ENCODE measurements at regions not wholly inside any gene's neighbourhood (a gene's known extent, or its start where the extent isn't known, plus 50 kb on each side); places are given as distances from the start of the nearest gene placed in this dataset.
A peak's percentile ranks its signal among the peaks of the same experiment; 100 is the strongest.

DNA sequence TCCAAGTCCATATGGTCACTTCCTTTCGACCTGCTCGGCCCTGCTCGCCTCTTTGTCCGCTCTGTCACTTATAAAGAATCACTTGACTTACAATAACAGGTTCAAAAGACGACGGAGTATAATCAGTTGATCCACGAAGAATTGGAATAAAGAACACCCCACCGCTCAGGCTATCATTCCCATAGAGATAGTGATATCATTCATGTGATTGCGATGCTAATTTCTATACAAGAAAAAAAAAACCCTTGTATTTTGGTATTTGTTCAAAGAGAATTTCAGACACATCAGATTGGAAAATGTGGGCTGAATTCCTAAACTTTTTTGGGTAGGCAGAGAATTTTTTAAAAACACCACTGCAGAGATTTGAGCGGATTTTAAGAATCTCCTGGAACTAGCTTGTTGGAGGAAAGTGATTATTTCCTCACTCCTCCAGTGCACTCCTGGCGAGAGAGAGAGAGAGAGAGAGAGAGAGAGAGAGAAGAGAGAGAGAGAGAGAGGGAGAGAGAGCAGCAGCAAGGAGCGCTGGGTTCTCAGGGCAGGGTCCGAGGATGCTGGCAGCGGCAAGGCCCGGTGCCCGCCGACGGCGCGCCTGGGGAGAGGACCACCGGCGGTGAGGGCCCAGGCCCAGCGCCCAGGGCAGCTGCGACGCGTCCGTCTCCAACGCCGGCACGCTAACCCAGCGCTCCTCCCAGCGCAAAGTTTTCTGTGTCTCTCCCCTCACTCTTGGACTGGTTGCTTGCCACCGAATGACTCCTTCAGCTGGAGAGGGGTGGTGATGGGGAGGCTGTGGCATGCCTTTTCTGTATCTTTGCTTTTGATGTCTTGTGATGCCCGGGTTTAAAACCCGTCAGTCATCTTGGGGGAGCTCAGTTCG, 149.0 kb upstream of the ZNF536 start:
- DNase-seq, result no peak

- no peak for DNase-seq
Measured at GRCh38 chr19:30223866-30224688, 148.1 kb upstream of the ZNF536 start.

GRCh38 chr19:30224689-30225606, 147.2 kb upstream of the ZNF536 start:
- peak in 1 of 2 experiments; percentile 45 for DNase-seq

DNA sequence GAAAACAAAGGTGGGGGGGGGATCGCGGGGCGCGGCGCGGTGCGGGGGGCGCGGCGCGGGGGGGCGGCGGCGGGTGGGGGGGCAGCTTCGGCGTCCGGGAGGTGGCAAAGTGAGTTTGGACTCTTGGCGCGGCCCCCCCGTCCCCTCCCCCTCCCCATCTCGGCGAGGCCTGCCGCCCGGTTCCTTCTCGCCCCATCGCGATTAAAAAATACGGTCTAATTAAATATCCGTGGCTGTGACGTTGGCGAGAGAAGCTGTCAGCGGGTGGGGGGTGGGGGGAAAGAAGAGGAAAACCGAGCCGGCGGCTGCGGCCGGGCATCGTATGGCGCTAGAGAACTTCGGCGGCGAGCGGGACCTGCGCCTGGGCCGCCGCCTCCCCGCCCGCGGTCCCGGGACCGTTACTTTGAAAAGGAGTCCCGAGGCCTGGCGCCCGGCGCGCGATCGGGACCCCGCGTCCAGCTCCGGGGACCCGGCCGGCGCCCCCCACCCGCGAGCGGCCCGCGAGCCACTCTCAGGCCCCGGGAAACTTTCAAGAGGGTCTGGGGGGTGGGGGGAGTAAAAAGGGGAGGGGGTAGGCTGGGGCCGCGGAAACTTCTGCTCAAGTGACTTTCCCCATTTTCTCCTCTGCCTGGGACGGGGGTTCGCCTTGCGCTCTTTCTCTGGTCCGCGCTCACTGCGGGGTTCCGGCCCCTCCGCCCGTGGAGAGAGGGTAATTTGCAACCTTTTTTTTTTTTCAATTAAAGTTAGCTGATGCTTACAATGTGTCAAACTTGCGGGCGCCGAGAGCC, 146.3 kb upstream of the ZNF536 start:
- no peak for DNase-seq

- DNase-seq, result no peak
Measured at GRCh38 chr19:30226464-30227011, 145.6 kb upstream of the ZNF536 start.

- DNase-seq, result no peak
Measured at GRCh38 chr19:30227012-30227621, 145.1 kb upstream of the ZNF536 start.

DNA sequence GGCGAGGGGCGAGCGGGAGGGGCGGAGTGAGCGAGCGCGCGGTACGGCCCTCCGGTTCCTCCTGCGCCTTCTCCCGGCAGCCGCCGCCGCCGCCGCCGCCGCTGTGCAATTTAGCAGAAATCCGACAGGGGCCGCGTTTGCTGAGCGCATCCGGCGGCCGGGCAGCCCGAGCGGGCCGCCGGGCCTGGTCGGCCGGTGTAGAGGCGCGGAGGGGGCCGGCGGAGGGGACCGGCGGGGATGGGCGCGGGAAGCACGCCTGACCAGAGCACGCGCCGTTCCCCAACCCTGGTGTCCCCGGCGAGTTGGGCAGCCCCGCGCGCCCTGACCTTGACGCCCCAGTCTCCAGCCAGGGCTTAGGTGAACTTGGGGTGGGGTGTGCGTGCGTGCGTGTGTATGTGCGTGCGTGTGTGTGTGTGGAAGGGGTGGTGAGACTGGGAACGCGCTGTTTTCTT, 144.5 kb upstream of the ZNF536 start:
- no peak for DNase-seq

DNA sequence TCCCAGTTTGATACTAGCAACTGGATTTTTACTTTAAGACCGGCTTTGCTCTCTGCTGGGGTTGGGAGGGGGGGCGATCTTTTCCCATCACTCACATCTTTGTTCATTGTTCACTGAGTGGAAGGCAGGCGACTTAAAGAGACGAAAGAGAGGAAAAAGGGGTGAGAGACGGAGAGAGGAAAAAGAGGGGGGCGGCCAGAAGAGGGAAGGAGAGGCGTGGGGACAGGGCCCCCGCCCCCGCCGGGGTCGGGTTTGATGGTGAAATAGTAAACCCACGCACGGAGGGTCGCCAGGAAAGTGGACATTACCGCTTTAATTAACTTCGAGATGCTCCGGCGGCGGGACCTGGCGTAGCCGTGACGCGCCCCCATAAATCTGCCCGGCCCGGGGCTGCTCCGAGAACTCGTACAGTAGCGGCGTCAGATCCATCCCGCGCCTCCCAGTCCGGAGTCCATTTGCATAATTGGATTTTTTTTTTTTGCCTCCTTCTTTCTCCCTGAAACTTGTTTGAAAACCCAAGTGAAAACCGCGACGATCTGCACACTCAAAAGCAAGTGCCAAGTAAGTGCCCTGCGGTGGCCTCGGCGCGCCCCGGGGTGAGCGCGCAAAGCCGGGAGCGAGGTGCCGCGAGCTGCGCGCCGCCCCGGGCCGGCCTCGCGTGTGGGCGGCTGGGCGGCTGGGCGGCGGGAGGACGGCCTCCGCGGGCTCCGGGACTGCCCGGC, 143.9 kb upstream of the ZNF536 start:
- no peak for DNase-seq

GRCh38 chr19:30228835-30229524, 143.2 kb upstream of the ZNF536 start:
- DNase-seq, result no peak

DNA sequence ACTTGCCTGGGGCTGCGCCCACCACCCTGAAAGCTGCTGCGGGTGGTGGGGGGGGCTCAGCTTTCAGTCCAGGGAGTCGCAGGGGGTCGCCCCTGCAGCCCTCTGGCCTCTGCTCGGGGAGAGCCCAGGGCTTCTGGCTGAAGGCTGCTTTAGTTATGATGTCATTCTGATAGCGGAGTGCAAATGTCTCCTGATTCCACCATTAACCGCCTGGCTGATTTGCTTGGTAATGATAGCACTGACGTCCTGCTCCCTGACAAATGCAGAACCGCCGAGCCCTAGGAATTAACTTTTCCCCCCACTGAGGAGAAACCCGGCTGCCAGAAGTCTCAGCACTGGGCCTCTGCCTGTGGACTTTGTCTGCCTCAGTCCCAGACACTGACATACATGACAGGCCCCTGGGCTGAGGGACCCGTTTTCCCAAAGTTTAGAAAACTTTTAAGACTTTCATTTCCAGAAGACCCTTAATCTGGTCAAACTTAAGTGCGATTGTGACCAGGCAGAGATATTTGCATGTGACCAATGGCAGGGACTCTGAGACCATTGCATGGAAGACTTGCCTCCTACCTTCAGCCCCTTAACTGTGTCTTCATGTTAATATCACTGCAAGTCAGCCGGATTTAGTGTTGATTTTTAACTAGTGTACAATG, 142.5 kb upstream of the ZNF536 start:
- DNase-seq, result peak in 1 of 2 experiments; percentile 31

DNA sequence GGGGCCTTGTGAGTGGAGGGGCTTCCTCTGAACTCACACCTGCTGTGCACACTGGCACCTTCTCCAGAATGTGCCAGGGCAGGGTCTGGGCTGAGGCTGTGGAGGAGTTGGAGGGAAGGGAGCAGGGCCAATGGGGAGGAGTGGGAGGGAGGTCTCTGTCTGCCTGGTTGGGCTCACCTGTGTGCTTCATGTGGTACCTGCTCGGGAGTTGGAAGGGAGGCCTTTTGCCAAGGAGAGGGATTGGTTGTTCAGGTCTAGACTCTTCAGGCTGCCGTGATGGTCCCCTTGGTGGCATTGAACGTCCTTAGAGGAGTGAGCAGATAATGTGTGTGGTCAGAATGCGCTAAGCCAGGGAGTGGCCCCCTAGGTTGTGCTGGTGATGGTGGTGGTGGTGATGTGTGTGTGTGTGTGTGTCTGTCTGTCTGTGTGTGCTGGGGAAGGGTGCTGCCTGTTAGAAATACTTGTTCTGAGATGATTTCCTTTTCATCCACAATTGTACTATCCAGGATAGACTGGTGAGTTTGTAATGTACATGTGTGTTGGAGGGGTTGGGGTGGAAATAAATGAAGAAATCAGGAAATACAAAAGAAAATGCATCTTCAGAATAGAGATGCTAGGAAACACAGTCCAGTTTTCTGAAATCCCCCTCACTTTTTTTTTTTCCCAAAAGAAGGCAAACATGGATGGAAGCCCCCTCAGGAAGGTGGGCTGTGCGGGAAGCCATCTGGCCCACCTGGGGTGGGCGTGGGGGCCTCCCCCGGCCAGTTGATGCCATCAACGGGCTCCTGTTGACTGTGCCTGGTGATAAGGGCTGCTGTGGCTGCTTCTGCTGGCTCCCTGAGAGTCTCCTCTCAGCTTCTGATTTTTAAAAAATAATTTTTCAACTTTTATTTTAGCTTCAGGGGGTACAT, 140.5 kb upstream of the ZNF536 start:
- no peak for DNase-seq

DNA sequence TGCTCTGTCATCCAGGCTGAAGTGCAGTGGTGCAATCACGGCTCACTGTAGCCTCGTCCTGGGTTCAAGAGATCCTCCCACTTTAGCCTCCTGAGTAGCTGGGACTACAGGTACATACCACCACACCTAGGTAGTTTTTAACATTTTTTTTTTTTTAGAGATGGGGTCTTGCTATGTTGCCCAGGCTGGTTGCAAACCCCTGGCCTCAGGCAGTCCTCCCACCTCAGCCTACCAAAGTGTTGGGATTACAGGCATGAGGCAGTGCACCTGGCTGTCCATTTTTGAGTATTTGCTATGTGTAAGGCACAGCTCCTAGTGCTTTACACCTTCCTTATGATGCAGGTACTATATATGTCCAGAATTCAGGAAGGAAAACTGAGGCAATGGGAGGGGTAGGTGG, 138.8 kb upstream of the ZNF536 start:
- no peak for DNase-seq

- peak in 1 of 2 experiments; percentile 51 for DNase-seq
Measured at GRCh38 chr19:30235946-30236345, 136.2 kb upstream of the ZNF536 start.

- no peak for DNase-seq
Measured at GRCh38 chr19:30236587-30236986, 135.6 kb upstream of the ZNF536 start.

DNA sequence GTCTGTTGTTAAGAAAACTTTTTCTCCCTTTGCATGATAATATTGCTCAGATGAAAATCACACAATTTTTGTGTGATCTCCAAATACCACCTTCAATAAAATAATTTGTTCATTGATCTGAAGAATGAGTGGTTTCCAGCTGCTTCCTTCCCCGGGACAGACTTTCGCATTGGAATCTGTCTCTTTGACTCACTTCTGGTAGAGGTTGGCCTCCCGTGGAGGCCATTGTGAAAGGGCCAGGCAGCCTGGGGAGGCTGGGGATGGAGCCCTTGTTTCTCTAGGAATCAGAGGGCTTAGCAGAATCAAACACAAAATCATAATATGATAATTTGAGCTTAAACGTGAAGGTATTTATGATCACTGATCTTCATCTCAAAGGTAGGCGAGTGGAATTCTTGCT, 135.0 kb upstream of the ZNF536 start:
- no peak for DNase-seq

GRCh38 chr19:30240904-30241695, 131.1 kb upstream of the ZNF536 start:
- peak in 1 of 2 experiments; percentile 51 for DNase-seq

GRCh38 chr19:30244533-30244932, 127.7 kb upstream of the ZNF536 start:
- no peak for DNase-seq

Data from cerebellar nuclear complex (tissue), 1 donor.